Liver (tissue), 3 donors: ENCODE measurements at regions not wholly inside any gene's neighbourhood (a gene's known extent, or its start where the extent isn't known, plus 50 kb on each side); places are given as distances from the start of the nearest gene placed in this dataset.

Experiments
- ATF3 ChIP-seq: IDR thresholded peaks from 2 replicates; pipeline ENCODE4 v1.6.1; 2016; ENCODE audit warnings: antibody characterized with exemption
- CTCF ChIP-seq: fragments of 150-350 bp; IDR thresholded peaks from 2 replicates; pipeline ENCODE4 v1.5.1; 2017; ENCODE audit warnings: improper control_type of control experiment, low read depth, low read length; ENCODE audit not compliant: missing input control
- EGR1 ChIP-seq, 2 donors: IDR thresholded peaks; 2 replicates each; pipeline ENCODE4 v1.6.1; 2016 to 2018; ENCODE audit warnings: antibody characterized with exemption in 2 of 2, low read depth in 2 of 2
- FOXA1 ChIP-seq: IDR thresholded peaks from 2 replicates; pipeline ENCODE4 v1.6.1; 2016; ENCODE audit warnings: antibody characterized with exemption
- FOXA2 ChIP-seq: IDR thresholded peaks from 2 replicates; pipeline ENCODE4 v1.6.1; 2016; ENCODE audit warnings: antibody characterized with exemption
- JUND ChIP-seq, 2 donors: IDR thresholded peaks; 2 replicates each; pipeline ENCODE4 v1.6.1; 2016; ENCODE audit warnings: antibody characterized with exemption in 2 of 2
- MAX ChIP-seq: IDR thresholded peaks from 2 replicates; pipeline ENCODE4 v1.6.1; 2016; ENCODE audit warnings: antibody characterized with exemption
- NR2F2 ChIP-seq: IDR thresholded peaks from 2 replicates; pipeline ENCODE4 v1.6.1; 2016; ENCODE audit warnings: antibody characterized with exemption
- RAD21 ChIP-seq, 2 donors: IDR thresholded peaks; 2 replicates each; pipeline ENCODE4 v1.6.1; 2016; ENCODE audit warnings: antibody characterized with exemption in 2 of 2, mild to moderate bottlenecking in 2 of 2
- REST ChIP-seq: IDR thresholded peaks from 2 replicates; pipeline ENCODE4 v1.6.1; 2016; ENCODE audit warnings: antibody characterized with exemption, mild to moderate bottlenecking
- SP1 ChIP-seq: IDR thresholded peaks from 2 replicates; pipeline ENCODE4 v1.6.1; 2018; ENCODE audit warnings: antibody characterized with exemption, mild to moderate bottlenecking
- TAF1 ChIP-seq: conservative IDR thresholded peaks from 2 replicates; pipeline ENCODE4 v1.6.1; 2016; ENCODE audit warnings: antibody characterized with exemption, mild to moderate bottlenecking
- YY1 ChIP-seq: IDR thresholded peaks from 2 replicates; pipeline ENCODE4 v1.6.1; 2016; ENCODE audit warnings: antibody characterized with exemption, mild to moderate bottlenecking
- ZBTB33 ChIP-seq: IDR thresholded peaks from 2 replicates; pipeline ENCODE4 v1.6.1; 2016; ENCODE audit warnings: antibody characterized with exemption
- donor health status: healthy.
- donor health status: healthy.

GRCh38 chr7:55641811-55642210, 69.5 kb upstream of the VOPP1 start:
- TF ChIP-seq REST (no peak), ATF3 (no peak), CTCF (no peak), YY1 (no peak), JUND (IDR thresholded peaks at IDR 0.05) (no peak), RAD21 (IDR thresholded peaks at IDR 0.05) (no peak), TAF1 (no peak), SP1 (no peak), EGR1 (IDR thresholded peaks at IDR 0.05; ENCODE audit: low read depth in 2 of 2) (no peak), MAX (no peak), ZBTB33 (no peak), FOXA1 (no peak), FOXA2 (no peak), NR2F2 (no peak)
